Ovary (tissue), 7 donors: ENCODE measurements at regions not wholly inside any gene's neighbourhood (a gene's known extent, or its start where the extent isn't known, plus 50 kb on each side); places are given as distances from the start of the nearest gene placed in this dataset.

Experiments used
- DNase-seq, 5 donors: peaks; one replicate each; pipeline ENCODE4 v3.0.0-alpha.2; 2019 to 2020
- H3K27ac ChIP-seq, 2 donors: fragments of 200-600 bp; one replicate each; pipeline versions ENCODE4 v1.5.1 to v1.8.0; 2019 to 2022
- H3K27me3 ChIP-seq: fragments of 200-600 bp; one replicate; pipeline ENCODE4 v1.8.0; 2022
- H3K36me3 ChIP-seq: fragments of 200-600 bp; sonication (generic); one replicate; pipeline ENCODE4 v1.5.1; 2019
- H3K4me1 ChIP-seq: one replicate; pipeline ENCODE4 v1.8.1; 2013; ENCODE audit warnings: mild to moderate bottlenecking, moderate library complexity; ENCODE audit not compliant: insufficient read depth
- H3K4me3 ChIP-seq: fragments of 200-600 bp; sonication (generic); one replicate; pipeline ENCODE4 v1.5.1; 2017
- H3K9me3 ChIP-seq, 2 donors: fragments of 200-600 bp in 1 of 2; sonication (generic) in 1 of 2; one replicate each; pipeline versions ENCODE4 v1.5.1 to v1.8.1; 2013 to 2019; ENCODE audit warnings: mild to moderate bottlenecking in 1 of 2, moderate library complexity in 1 of 2
- EP300 ChIP-seq: sonication (generic); formaldehyde crosslinking; IDR thresholded peaks from one replicate; pipeline ENCODE4 v1.6.1; 2017; ENCODE audit warnings: antibody characterized with exemption
- POLR2A ChIP-seq: fragments of 450-650 bp; IDR thresholded peaks from one replicate; pipeline ENCODE4 v1.6.1; 2017; ENCODE audit warnings: antibody characterized with exemption, mild to moderate bottlenecking, moderate library complexity
- WGBS, 3 donors: extraction: QIAGEN DNeasy Blood & Tissue Kit in 1 of 3; methylation state at CpG; one replicate each; pipeline versions ENCODE4 v1.1.5 to v1.1.7; 2013 to 2017; 5-methylcytosine and 5-hydroxymethylcytosine counted together
- intact Hi-C, 4 donors: fragments of 100-400 bp; cut with DNase I; formaldehyde crosslinking; loops; one replicate each; pipeline versions ENCODE4 v1.11.0 to v1.15.1; 2022 to 2023
- TF ChIP-seq, protein P1 (sequence below), 3 donors: fragments of 450-650 bp in 2 of 3; fragments of 200-600 bp in 1 of 3; IDR thresholded peaks; one replicate each; pipeline versions ENCODE4 v1.5.1 to v1.8.0; 2016 to 2022; ENCODE audit warnings: antibody characterized with exemption in 3 of 3, mild to moderate bottlenecking in 1 of 3
- donor health status: DM: no; HTN: no; CAD: no; lungs with moderate emphysema.
- donor health status: DM: no; HTN: no; CAD: no.
- donor health status: Bipolar disorder and iron deficiency.
- donor health status: DM: no; HTN: no; CAD: no.
- donor health status: DM: yes; HTN: yes; CAD: no.

DNA sequence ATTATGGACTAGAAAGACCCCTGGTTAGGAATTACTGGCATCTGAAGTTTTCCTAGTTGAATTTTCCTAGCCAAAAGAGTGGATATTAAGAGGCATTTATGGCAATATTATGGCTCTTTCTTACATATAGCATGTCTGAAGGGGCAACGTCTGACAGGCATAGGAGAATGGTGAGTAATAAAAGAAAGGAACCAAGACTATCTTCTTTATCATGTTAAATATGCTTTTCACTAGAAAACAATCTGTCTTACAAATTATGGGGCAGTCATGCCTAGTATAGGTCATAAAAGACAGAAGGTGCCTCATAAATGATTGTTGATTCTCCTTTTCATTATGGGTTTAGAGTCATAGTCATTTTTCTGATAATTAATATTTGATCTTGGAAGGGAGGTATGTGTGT is 431.1 kb upstream of the HTR2C start:
- TF ChIP-seq EP300, result no peak
- TF ChIP-seq POLR2A, result no peak
- TF ChIP-seq, protein P1, sequence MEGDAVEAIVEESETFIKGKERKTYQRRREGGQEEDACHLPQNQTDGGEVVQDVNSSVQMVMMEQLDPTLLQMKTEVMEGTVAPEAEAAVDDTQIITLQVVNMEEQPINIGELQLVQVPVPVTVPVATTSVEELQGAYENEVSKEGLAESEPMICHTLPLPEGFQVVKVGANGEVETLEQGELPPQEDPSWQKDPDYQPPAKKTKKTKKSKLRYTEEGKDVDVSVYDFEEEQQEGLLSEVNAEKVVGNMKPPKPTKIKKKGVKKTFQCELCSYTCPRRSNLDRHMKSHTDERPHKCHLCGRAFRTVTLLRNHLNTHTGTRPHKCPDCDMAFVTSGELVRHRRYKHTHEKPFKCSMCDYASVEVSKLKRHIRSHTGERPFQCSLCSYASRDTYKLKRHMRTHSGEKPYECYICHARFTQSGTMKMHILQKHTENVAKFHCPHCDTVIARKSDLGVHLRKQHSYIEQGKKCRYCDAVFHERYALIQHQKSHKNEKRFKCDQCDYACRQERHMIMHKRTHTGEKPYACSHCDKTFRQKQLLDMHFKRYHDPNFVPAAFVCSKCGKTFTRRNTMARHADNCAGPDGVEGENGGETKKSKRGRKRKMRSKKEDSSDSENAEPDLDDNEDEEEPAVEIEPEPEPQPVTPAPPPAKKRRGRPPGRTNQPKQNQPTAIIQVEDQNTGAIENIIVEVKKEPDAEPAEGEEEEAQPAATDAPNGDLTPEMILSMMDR (IDR thresholded peaks at IDR 0.05), result no peak
- Histone ChIP-seq H3K36me3 (no peaks in the 10 kb centered on the region), H3K4me1 (no peaks in the 10 kb centered on the region), H3K9me3 (no peaks in the 10 kb centered on the region), H3K27ac (no peak overlapping the region), H3K27me3 (no peaks in the 10 kb centered on the region), H3K4me3 (no peak overlapping the region)
- DNase-seq, result no peak
- WGBS, 3 donors, result 0 to 55% (median 46%) methylated on average over 1 of the region's 1 CpG
- intact Hi-C loops, result no loop called here

DNA sequence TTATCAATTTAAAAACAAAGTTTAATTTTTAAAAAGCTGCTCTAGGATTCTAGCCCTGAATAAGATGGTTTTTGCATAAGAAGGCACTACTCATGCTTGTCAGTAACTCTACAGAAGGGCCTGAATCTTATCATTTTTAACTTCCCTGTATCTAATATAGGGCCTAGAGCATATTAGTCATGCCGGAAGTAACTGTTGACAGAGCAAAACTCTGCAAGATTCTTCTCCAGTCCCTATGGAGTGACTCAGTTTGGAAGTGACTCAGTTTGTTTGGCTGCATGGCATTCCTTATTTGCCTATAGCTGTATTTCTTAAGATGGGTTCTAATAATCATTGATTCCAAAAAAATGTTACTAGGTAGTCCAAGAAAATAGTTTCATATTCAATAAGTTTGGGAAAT is 431.8 kb upstream of the HTR2C start:
- no peaks in the 10 kb centered on the region for H3K36me3 ChIP-seq
- TF ChIP-seq POLR2A (no peak), EP300 (no peak)
- TF ChIP-seq, protein P1 (IDR thresholded peaks at IDR 0.05), result no peak
- H3K27me3 ChIP-seq, result no peaks in the 10 kb centered on the region
- WGBS, 3 donors, result 52 to 62% (median 61%) methylated on average over 1 of the region's 1 CpG
- H3K4me1 ChIP-seq, result no peaks in the 10 kb centered on the region
- intact Hi-C loops, result no loop called here
- H3K27ac ChIP-seq, result no peak overlapping the region
- no peak overlapping the region for H3K4me3 ChIP-seq
- no peak for DNase-seq
- no peaks in the 10 kb centered on the region for H3K9me3 ChIP-seq

- no peak for DNase-seq
- no peak for TF ChIP-seq POLR2A
- TF ChIP-seq, protein P1 (IDR thresholded peaks at IDR 0.05), result no peak
- no peak for TF ChIP-seq EP300
- Histone ChIP-seq H3K9me3 (no peaks in the 10 kb centered on the region), H3K36me3 (no peaks in the 10 kb centered on the region), H3K27ac (no peak overlapping the region), H3K4me3 (no peak overlapping the region), H3K27me3 (no peaks in the 10 kb centered on the region), H3K4me1 (no peaks in the 10 kb centered on the region)
- WGBS, 3 donors, result 41 to 57% (median 44%) methylated on average over 1 of the region's 1 CpG
- intact Hi-C loops, result no loop called here
Measured at GRCh38 chrX:114134465-114134864, 449.4 kb upstream of the HTR2C start.

- Histone ChIP-seq H3K27me3 (no peaks in the 10 kb centered on the region), H3K4me1 (no peaks in the 10 kb centered on the region), H3K36me3 (no peaks in the 10 kb centered on the region), H3K27ac (no peak overlapping the region), H3K9me3 (no peaks in the 10 kb centered on the region), H3K4me3 (no peak overlapping the region)
- TF ChIP-seq, protein P1 (IDR thresholded peaks at IDR 0.05), result no peak
- TF ChIP-seq POLR2A (no peak), EP300 (no peak)
- intact Hi-C loops, result no loop called here
- WGBS, 3 donors, result 51 to 71% (median 66%) methylated on average over 13 of the region's 13 CpGs
- no peak for DNase-seq
Measured at GRCh38 chrX:114127411-114128025, 456.4 kb upstream of the HTR2C start.
